Loucy (cell line): ENCODE measurements at regions not wholly inside any gene's neighbourhood (a gene's known extent, or its start where the extent isn't known, plus 50 kb on each side); places are given as distances from the start of the nearest gene placed in this dataset.

Experiments used
- H2AFZ ChIP-seq: fragments of 200-600 bp; sonication (generic); 2 replicates; pipeline ENCODE4 v1.6.0; 2016; ENCODE audit warnings: antibody characterized with exemption, mild to moderate bottlenecking, low read length, moderate library complexity
- H3F3A ChIP-seq: fragments of 200-600 bp; 2 replicates; pipeline ENCODE4 v1.6.0; 2016; ENCODE audit warnings: antibody characterized with exemption, low read depth, mild to moderate bottlenecking
- H3K27me3 ChIP-seq: fragments of 200-600 bp; sonication (generic); 2 replicates; pipeline ENCODE4 v1.6.1; 2014; ENCODE audit warnings: low read length, mild to moderate bottlenecking; ENCODE audit not compliant: insufficient read depth, poor library complexity, severe bottlenecking
- H3K36me3 ChIP-seq: fragments of 200-600 bp; sonication (generic); 2 replicates; pipeline ENCODE4 v1.6.1; 2016; ENCODE audit warnings: low read length; ENCODE audit not compliant: insufficient read depth
- H3K4me1 ChIP-seq: fragments of 200-600 bp; sonication (generic); 2 replicates; pipeline ENCODE4 v1.5.1; 2014; ENCODE audit warnings: low read length, mild to moderate bottlenecking; ENCODE audit not compliant: insufficient read depth, poor library complexity, severe bottlenecking
- H3K4me2 ChIP-seq: fragments of 200-600 bp; sonication (generic); 2 replicates; pipeline ENCODE4 v1.6.0; 2014; ENCODE audit warnings: antibody characterized with exemption, low read length, low read depth, mild to moderate bottlenecking; ENCODE audit not compliant: poor library complexity, severe bottlenecking
- H3K4me3 ChIP-seq: fragments of 200-600 bp; sonication (generic); 2 replicates; pipeline ENCODE4 v1.5.1; 2014; ENCODE audit warnings: low read length, mild to moderate bottlenecking, mixed read lengths; ENCODE audit not compliant: poor library complexity, severe bottlenecking
- H3K79me2 ChIP-seq: fragments of 200-600 bp; sonication (generic); 2 replicates; pipeline ENCODE4 v1.6.1; 2014; ENCODE audit warnings: low read length; ENCODE audit not compliant: insufficient read depth
- H3K9ac ChIP-seq: fragments of 200-600 bp; sonication (generic); 2 replicates; pipeline ENCODE4 v1.6.0; 2014; ENCODE audit warnings: mild to moderate bottlenecking, low read depth, low read length, moderate library complexity; ENCODE audit not compliant: poor library complexity, severe bottlenecking
- H3K9me2 ChIP-seq: fragments of 200-600 bp; sonication (generic); replicated peaks from 2 replicates; pipeline ENCODE4 v1.6.1; 2016; ENCODE audit warnings: low read depth, low read length, mixed read lengths
- H3K9me3 ChIP-seq: fragments of 200-600 bp; sonication (generic); 2 replicates; pipeline ENCODE4 v1.6.1; 2014; ENCODE audit warnings: mild to moderate bottlenecking, antibody characterized with exemption, low read length, low read depth; ENCODE audit not compliant: insufficient read depth
- H4K20me1 ChIP-seq: fragments of 200-600 bp; sonication (generic); 2 replicates; pipeline ENCODE4 v1.6.0; 2014; ENCODE audit warnings: antibody characterized with exemption, low read length, mild to moderate bottlenecking; ENCODE audit not compliant: insufficient read depth, poor library complexity, severe bottlenecking
- CTCF ChIP-seq: fragments of 200-600 bp; sonication (generic); conservative IDR thresholded peaks from 2 replicates; pipeline ENCODE4 v1.5.1; 2014; ENCODE audit warnings: mild to moderate bottlenecking, antibody characterized with exemption, low read length
- EZH2phosphoT487 ChIP-seq: fragments of 200-600 bp; IDR thresholded peaks from 2 replicates; pipeline ENCODE4 v1.6.1; 2018; ENCODE audit warnings: antibody characterized with exemption, mild to moderate bottlenecking, moderate library complexity, borderline replicate concordance

- Histone ChIP-seq H3K9me2 (no peaks in the 10 kb centered on the region), H2AFZ (no peak overlapping the region), H3K27me3 (no peaks in the 10 kb centered on the region), H3F3A (no peaks in the 10 kb centered on the region), H3K4me2 (no peak overlapping the region), H3K9ac (no peak overlapping the region), H3K36me3 (no peaks in the 10 kb centered on the region), H3K4me3 (no peak overlapping the region), H3K79me2 (no peaks in the 10 kb centered on the region), H3K9me3 (peaks cover 3% of the 10 kb centered on the region; the same call in 1 of the 2 replicates), H3K4me1 (no peaks in the 10 kb centered on the region), H4K20me1 (no peaks in the 10 kb centered on the region)
- TF ChIP-seq EZH2phosphoT487 (no peak), CTCF (no peak)
These were observed 308.1 kb upstream of the FLRT2 start for GRCh38 chr14:85221832-85222231.

- no peak overlapping the region for H3K4me3 ChIP-seq
- H2AFZ ChIP-seq, result no peak overlapping the region
- H3K4me2 ChIP-seq, result no peak overlapping the region
- peaks cover 3% of the 10 kb centered on the region; the same call in 1 of the 2 replicates for H3K9me3 ChIP-seq
- no peaks in the 10 kb centered on the region for H3F3A ChIP-seq
- no peaks in the 10 kb centered on the region for H4K20me1 ChIP-seq
- no peaks in the 10 kb centered on the region for H3K79me2 ChIP-seq
- no peak overlapping the region for H3K9ac ChIP-seq
- H3K27me3 ChIP-seq, result no peaks in the 10 kb centered on the region
- no peak for TF ChIP-seq CTCF
- no peak for TF ChIP-seq EZH2phosphoT487
- no peaks in the 10 kb centered on the region for H3K4me1 ChIP-seq
- H3K36me3 ChIP-seq, result no peaks in the 10 kb centered on the region
- no peaks in the 10 kb centered on the region for H3K9me2 ChIP-seq
These were observed 307.6 kb upstream of the FLRT2 start for GRCh38 chr14:85222341-85222740.

GRCh38 chr14:85223667-85224066 lies 306.3 kb upstream of the FLRT2 start:
- no peaks in the 10 kb centered on the region for H3F3A ChIP-seq
- no peaks in the 10 kb centered on the region for H3K36me3 ChIP-seq
- no peaks in the 10 kb centered on the region for H3K9me2 ChIP-seq
- H2AFZ ChIP-seq, result no peak overlapping the region
- H3K4me2 ChIP-seq, result no peak overlapping the region
- H3K79me2 ChIP-seq, result no peaks in the 10 kb centered on the region
- H3K4me3 ChIP-seq, result no peak overlapping the region
- no peaks in the 10 kb centered on the region for H3K4me1 ChIP-seq
- TF ChIP-seq CTCF (no peak), EZH2phosphoT487 (no peak)
- no peak overlapping the region for H3K9ac ChIP-seq
- peaks cover under 1% of the 10 kb centered on the region; the same call in 1 of the 2 replicates for H3K9me3 ChIP-seq
- no peaks in the 10 kb centered on the region for H3K27me3 ChIP-seq
- no peaks in the 10 kb centered on the region for H4K20me1 ChIP-seq
